ENCODE measurements at regions not wholly inside any gene's neighbourhood (a gene's known extent, or its start where the extent isn't known, plus 50 kb on each side); places are given as distances from the start of the nearest gene placed in this dataset.

GRCh38 chr1:199353906-199354305 is 673.6 kb upstream of the NR5A2 start:
- DNase-seq, result no peak

- DNase-seq, result no peak
Observed at GRCh38 chr1:199356561-199356960, 670.9 kb upstream of the NR5A2 start.

GRCh38 chr1:199357599-199357998 is 669.9 kb upstream of the NR5A2 start:
- DNase-seq, result no peak

GRCh38 chr1:199362996-199363395 is 664.5 kb upstream of the NR5A2 start:
- no peak for DNase-seq

GRCh38 chr1:199373139-199373538 is 654.4 kb upstream of the NR5A2 start:
- no peak for DNase-seq

GRCh38 chr1:199377211-199377610 is 650.3 kb upstream of the NR5A2 start:
- peak; percentile 12 for DNase-seq

GRCh38 chr1:199383793-199384192 is 643.7 kb upstream of the NR5A2 start:
- DNase-seq, result no peak

GRCh38 chr1:199394856-199395255 is 632.7 kb upstream of the NR5A2 start:
- DNase-seq, result no peak

GRCh38 chr1:199396456-199396855 is 631.1 kb upstream of the NR5A2 start:
- DNase-seq, result no peak

GRCh38 chr1:199399996-199400724 is 627.4 kb upstream of the NR5A2 start:
- DNase-seq, result peak; percentile 18

GRCh38 chr1:199403531-199404116 is 623.9 kb upstream of the NR5A2 start:
- peak; percentile 81 for DNase-seq

- DNase-seq, result peak; percentile 49
Observed at GRCh38 chr1:199404191-199404590, 623.3 kb upstream of the NR5A2 start.

GRCh38 chr1:199404976-199405375 is 622.5 kb upstream of the NR5A2 start:
- DNase-seq, result peak; percentile 66

- no peak for DNase-seq
Observed at GRCh38 chr1:199405634-199406196, 621.8 kb upstream of the NR5A2 start.

- DNase-seq, result no peak
Observed at GRCh38 chr1:199410462-199410861, 617.0 kb upstream of the NR5A2 start.

GRCh38 chr1:199411506-199411905 is 616.0 kb upstream of the NR5A2 start:
- DNase-seq, result no peak

GRCh38 chr1:199422206-199422605 is 605.3 kb upstream of the NR5A2 start:
- peak; percentile 61 for DNase-seq

- DNase-seq, result no peak
Observed at GRCh38 chr1:199447906-199448305, 579.6 kb upstream of the NR5A2 start.

- DNase-seq, result no peak
Observed at GRCh38 chr1:199448646-199449045, 578.9 kb upstream of the NR5A2 start.

- no peak for DNase-seq
Observed at GRCh38 chr1:199449221-199449620, 578.3 kb upstream of the NR5A2 start.

- DNase-seq, result no peak
Observed at GRCh38 chr1:199449681-199450080, 577.8 kb upstream of the NR5A2 start.

- no peak for DNase-seq
Observed at GRCh38 chr1:199452627-199453026, 574.9 kb upstream of the NR5A2 start.

- no peak for DNase-seq
Observed at GRCh38 chr1:199453723-199454122, 573.8 kb upstream of the NR5A2 start.

- DNase-seq, result peak; percentile 8
Observed at GRCh38 chr1:199460933-199461332, 566.6 kb upstream of the NR5A2 start.
